ENCODE measurements at regions not wholly inside any gene's neighbourhood (a gene's known extent, or its start where the extent isn't known, plus 50 kb on each side); places are given as distances from the start of the nearest gene placed in this dataset.

DNA sequence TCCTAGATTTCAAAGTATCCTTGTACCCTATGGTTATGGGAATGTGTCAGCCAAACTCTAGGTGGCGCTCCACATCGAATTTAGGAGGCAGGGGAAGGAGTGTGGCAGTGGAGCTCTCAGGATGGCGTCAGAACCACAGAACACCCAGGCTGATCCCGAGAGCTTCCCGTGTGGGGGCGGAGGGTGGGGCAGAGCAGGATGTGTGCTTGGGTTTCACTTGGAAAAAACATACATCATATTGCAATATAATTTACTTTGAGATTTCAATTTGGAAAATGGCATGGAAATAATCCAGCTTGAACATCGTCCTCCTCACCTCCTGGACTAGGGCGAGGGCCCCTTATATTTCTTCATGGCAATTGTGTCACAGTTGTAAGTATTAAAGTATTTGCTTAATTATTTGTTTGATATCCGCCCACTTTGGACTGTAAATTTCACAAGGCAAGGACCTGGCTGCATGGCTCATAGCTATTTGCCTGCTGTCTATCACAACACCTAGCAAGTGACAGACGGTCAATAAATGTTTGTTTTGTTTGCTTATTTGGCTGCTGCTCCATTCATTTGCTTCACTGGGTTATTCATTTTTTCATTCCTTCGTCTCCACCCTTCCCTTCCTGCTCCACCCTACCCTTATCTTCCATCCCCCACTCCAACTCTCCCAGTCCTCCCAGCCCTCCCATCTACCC, 221.5 kb upstream of the HMGA2 start:
- H3K4me1 Mint-ChIP-seq: peaks cover 2% of the 10 kb centered on the region
- H3K9me3 Mint-ChIP-seq: no peaks in the 10 kb centered on the region
- H3K27me3 Mint-ChIP-seq: peaks cover 47% of the 10 kb centered on the region
- H3K4me3 Mint-ChIP-seq: no peak overlapping the region
- no peak overlapping the region for H3K27ac Mint-ChIP-seq
- H3K36me3 Mint-ChIP-seq: no peaks in the 10 kb centered on the region
- DNase-seq: peak; percentile 38

DNA sequence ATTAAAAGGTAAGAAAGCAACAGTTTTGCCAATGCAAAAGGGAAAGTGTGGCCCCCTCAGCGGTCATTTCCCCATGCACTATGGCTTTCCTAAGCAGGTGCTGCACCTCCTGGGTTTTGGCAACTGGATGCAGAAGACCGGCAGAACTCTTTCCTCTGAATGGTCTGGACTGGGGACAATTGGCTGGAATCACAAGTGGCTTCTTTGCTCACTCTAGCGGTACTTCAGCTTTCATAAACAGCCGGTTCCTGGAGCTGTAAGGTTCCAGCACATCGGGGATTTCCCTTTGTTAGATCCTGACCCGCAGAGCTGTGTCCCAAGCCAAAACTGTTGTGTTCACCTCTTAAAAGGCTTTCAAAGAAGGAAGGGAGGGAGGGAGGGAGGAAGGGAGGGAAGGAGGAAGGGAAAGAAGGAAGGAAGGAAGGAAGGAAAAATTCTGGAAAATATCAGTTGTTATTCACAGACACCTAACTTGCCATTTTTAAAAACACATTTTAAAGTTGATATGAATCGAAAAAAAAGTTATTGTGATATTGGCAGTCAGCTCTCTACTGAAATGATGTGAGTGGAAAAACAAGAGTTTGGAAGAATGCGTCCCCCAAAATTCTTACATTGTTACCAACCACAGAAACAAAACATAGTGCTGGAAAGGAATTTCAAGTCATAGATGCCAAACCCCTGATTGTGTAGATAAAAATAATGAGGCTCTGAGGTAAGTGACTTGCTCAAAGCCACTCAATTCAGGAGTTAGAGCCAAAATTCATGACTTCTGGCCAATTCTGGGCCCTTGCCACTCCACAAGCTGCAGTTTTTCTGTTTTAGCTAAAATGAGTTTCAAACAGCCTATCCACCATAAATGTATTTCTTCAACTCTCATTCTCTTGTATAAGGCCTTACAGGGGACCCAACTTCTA, 220.6 kb upstream of the HMGA2 start:
- no peak for DNase-seq
- Mint-ChIP-seq H3K4me1 (peaks cover 2% of the 10 kb centered on the region), H3K27me3 (peaks cover 43% of the 10 kb centered on the region), H3K36me3 (no peaks in the 10 kb centered on the region), H3K27ac (no peak overlapping the region), H3K4me3 (no peak overlapping the region), H3K9me3 (no peaks in the 10 kb centered on the region)

DNA sequence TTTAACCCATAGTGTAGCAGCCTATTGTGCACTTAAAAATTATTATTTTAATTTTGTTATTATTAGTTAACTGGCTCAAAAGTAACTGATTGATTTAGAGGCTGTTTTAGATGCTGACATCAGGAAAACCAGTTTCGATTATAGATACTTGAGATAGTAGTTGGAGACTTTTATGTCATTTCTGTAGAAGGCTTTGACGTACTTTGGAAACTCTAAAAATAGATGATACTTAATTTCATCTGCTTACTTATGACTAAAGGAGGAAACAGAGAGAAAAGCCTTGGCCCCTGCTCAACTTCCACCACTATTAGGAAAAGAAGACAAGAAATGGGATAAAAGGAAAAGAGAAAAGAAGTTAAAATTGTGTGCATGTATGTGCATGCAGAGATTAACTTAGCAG, 219.3 kb upstream of the HMGA2 start:
- no peak for DNase-seq
- Mint-ChIP-seq H3K36me3 (no peaks in the 10 kb centered on the region), H3K27ac (no peak overlapping the region), H3K4me1 (peaks cover 2% of the 10 kb centered on the region), H3K27me3 (peaks cover 44% of the 10 kb centered on the region), H3K4me3 (no peak overlapping the region), H3K9me3 (no peaks in the 10 kb centered on the region)

DNA sequence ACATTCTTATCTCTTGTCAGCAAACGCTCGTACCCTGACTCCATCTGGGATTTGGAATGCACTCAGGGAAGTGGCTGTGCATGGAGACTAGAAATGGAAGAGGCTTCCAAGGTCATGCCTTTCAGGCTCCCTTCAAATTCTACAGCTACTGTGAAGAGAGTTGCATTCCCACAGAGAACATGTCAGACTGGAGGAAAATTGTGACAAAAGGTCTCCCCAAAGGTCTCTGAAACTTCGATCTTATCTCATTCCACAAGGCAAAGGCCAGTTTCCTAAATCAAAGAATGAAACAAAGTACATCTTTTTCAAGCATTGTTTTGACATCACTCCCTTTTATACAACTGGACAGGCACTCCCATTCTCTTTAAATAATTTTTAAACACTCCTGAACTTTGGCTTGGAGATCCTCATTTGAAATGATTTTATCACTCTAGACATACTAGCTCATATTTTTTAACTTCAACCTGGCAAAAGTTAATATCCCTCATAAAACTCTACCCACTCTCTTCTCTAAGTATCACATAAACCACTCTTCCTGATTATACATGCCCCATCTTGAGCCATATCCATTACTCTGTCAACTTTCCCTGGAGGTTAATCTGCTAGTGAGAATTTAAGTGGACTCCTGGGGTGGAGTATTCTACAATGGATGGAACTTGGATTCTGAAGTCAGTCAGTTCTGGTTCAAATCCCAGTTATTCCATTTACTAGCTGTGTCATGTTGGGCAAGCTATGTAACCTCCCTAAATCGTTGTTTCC, 218.1 kb upstream of the HMGA2 start:
- H3K4me1 Mint-ChIP-seq: peaks cover 2% of the 10 kb centered on the region
- no peak overlapping the region for H3K27ac Mint-ChIP-seq
- H3K36me3 Mint-ChIP-seq: no peaks in the 10 kb centered on the region
- peaks cover 40% of the 10 kb centered on the region for H3K27me3 Mint-ChIP-seq
- no peak overlapping the region for H3K4me3 Mint-ChIP-seq
- no peak for DNase-seq
- H3K9me3 Mint-ChIP-seq: no peaks in the 10 kb centered on the region

DNA sequence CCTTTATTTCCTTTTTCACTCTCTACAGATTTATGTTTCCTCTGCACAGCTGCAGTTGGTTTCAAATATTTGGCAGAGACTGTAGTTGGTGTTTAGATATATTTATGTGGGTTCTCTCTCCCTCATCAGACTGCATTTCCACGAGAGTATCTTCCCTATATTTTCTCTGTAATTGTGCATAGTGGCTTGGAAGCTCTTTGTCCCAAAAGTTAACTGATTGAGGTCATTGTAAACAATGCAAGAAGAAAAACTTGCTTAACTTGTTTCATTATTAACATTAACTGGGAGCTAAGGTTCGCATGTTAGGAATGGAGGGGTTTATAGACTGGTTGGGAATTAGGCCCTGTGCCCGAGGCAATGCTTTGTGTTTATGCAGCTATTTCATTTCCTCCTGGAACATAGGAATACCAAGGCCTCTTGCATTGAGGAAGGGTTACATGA, 216.9 kb upstream of the HMGA2 start:
- Mint-ChIP-seq H3K4me3 (no peak overlapping the region), H3K27ac (no peak overlapping the region), H3K4me1 (peaks cover 2% of the 10 kb centered on the region), H3K27me3 (peaks cover 30% of the 10 kb centered on the region), H3K9me3 (no peaks in the 10 kb centered on the region), H3K36me3 (no peaks in the 10 kb centered on the region)
- DNase-seq: no peak

DNA sequence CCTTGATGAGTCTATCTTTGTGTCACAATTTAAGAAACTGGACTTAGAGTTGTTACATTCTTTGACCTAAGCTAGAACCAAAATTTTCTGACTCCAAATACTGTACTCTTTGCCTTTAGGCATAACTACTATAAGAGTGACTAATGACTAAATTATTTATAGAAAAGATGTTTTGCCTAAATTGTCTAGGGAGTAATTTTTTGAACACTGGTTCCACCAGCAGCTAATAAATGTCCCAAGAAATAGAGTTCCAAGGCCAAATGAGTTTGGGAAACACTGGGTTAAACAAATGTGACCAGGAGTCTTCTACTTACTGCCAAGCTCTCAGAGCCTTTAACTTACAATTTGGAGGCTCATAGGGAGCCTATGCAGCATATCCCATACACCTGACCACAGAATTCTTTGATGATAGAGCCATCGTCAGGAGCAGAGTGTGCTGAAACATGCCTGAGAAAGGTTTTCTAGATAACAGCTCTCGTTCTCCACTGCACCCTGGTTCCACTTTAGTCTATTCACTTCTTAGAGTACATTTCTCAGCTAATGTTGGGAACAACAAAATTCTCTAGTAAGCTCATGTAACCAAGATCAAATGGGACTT, 215.9 kb upstream of the HMGA2 start:
- Mint-ChIP-seq H3K27me3 (peaks cover 32% of the 10 kb centered on the region), H3K9me3 (no peaks in the 10 kb centered on the region), H3K4me1 (no peaks in the 10 kb centered on the region), H3K4me3 (no peak overlapping the region), H3K27ac (no peak overlapping the region), H3K36me3 (no peaks in the 10 kb centered on the region)
- DNase-seq: no peak

DNA sequence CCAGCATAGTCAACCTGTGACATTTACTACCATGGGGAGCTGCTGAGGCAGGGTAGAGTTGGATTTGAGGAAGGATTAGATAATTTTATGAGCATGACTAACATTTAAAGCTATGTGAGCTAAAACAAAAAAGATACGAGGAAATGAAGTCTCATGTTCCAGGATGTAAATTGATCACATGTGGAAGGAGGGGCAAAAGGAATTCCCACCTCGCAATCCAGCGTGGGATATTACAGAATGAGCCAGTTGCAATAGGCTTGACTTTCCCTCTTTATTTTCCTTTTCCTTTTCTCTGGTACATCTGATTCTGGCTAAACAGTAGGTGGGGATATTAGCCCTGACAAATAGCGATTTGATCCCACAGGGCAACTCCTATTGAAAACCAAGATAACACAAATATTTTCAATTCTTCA, 214.9 kb upstream of the HMGA2 start:
- Mint-ChIP-seq H3K36me3 (no peaks in the 10 kb centered on the region), H3K4me1 (no peaks in the 10 kb centered on the region), H3K27me3 (peaks cover 33% of the 10 kb centered on the region), H3K9me3 (no peaks in the 10 kb centered on the region), H3K27ac (no peak overlapping the region), H3K4me3 (no peak overlapping the region)
- DNase-seq: no peak

DNA sequence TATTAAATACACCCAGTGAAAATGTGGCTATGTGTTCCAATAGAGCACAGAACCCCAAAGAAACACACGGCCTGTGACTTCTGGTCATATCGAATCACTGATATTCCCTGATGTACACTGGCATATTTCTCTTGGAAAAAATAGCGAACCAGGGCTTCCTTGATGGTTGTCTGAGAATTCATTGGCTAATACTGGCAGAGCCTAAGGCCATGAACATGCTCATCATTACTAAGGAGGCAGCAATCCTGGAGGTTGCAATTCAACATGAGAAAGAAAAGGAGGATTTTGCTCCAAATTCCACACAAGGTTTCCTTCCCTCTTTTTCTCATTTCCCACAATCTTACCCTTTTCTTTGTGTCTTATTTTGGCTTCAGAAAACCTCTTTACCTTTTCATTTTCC, 212.9 kb upstream of the HMGA2 start:
- DNase-seq: no peak
- H3K36me3 Mint-ChIP-seq: peaks cover 2% of the 10 kb centered on the region
- H3K4me3 Mint-ChIP-seq: no peak overlapping the region
- peaks cover 5% of the 10 kb centered on the region for H3K9me3 Mint-ChIP-seq
- H3K4me1 Mint-ChIP-seq: no peaks in the 10 kb centered on the region
- no peak overlapping the region for H3K27ac Mint-ChIP-seq
- peaks cover 37% of the 10 kb centered on the region for H3K27me3 Mint-ChIP-seq

DNA sequence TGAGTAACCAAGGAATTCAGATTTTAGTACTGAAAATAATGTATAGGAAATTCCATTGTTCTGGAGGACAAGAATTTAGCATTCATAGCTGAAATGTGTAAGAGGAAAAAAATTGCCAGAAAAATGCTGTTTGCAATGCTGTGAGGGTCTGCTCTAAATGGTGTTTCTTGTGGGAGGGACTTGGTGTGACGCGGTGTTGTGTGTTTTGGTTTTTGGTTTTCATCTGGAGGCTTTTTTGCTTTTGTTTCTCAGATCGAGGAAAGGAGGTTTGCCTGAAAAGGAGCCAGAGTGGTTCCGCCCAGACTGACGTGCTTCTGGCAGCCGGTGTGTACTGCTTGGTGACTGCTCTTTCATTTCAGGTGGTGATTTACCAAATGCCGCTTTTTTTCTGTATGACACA, 211.8 kb upstream of the HMGA2 start:
- DNase-seq: no peak
- peaks cover 5% of the 10 kb centered on the region for H3K9me3 Mint-ChIP-seq
- H3K4me1 Mint-ChIP-seq: no peaks in the 10 kb centered on the region
- no peak overlapping the region for H3K27ac Mint-ChIP-seq
- peaks cover 42% of the 10 kb centered on the region for H3K27me3 Mint-ChIP-seq
- no peak overlapping the region for H3K4me3 Mint-ChIP-seq
- peaks cover 2% of the 10 kb centered on the region for H3K36me3 Mint-ChIP-seq

DNA sequence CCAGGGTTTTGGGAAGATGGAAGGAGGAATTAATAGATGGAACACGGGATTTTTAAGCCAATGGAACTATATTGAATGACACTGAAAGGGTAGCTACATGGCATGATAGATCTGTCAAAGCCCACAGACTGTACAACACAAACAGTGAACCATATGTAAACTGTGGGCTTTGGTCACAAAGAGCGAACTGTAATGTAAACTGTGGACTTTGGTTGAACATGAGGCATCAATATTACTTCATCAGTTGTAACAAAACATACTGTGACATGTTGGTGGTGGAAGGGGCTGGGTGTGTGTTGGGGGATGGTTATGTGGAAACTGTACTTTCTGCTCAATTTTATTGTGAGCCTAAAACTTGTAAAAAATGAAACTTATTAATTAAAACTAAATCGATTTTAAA, 210.6 kb upstream of the HMGA2 start:
- Mint-ChIP-seq H3K27ac (no peak overlapping the region), H3K27me3 (peaks cover 43% of the 10 kb centered on the region), H3K4me3 (no peak overlapping the region), H3K9me3 (peaks cover 5% of the 10 kb centered on the region), H3K4me1 (peaks cover 2% of the 10 kb centered on the region), H3K36me3 (peaks cover 2% of the 10 kb centered on the region)
- DNase-seq: no peak

DNA sequence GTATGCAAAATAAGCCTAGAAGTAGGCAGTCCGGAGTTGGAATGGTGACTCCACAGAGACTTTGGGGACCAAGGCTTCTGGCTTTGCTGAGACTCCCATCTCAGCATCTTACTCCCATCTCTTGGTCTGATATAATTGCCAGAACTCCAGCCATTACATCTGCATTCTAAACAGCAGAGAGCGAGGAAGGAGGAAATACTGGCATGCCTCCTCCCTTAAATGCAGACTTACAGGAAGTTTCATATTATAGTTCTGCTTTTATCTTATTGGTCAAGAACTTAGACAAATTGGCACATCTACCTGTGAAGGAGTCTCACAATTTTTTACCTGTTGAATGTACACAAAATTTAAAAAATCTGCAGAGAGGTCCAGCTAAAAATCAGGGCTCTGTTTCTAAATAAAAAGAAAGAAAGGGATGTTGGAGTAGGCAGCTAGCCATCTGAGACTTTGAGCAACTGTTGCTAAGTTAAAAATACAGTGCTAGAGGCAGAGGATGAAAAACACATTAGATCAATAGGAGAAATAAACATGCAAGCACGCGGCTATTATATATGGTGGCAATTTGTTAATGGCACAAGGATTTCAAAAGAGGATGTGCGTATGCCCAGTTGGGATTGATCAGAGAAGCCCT, 209.9 kb upstream of the HMGA2 start:
- peaks cover 42% of the 10 kb centered on the region for H3K27me3 Mint-ChIP-seq
- no peak for DNase-seq
- peaks cover 5% of the 10 kb centered on the region for H3K9me3 Mint-ChIP-seq
- no peak overlapping the region for H3K27ac Mint-ChIP-seq
- H3K36me3 Mint-ChIP-seq: peaks cover 2% of the 10 kb centered on the region
- H3K4me1 Mint-ChIP-seq: peaks cover 6% of the 10 kb centered on the region
- no peak overlapping the region for H3K4me3 Mint-ChIP-seq

DNA sequence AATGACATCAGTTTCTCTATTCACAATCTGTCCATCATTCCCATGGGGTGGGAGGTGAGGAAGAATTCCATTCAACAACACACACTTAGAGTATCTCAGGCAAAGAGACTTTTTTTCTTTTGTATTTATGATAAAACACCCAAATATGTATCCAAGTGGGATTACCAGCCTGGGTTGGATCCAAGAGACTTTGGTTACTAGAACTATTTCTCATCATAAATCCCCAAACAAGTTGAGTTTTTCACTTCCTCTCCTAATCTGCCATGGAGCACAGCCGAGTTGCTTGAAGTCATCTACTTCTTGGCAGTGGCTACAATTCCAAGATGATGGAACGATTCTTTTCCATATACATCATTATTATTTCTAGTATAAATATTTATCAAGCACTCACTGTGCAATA, 209.2 kb upstream of the HMGA2 start:
- Mint-ChIP-seq H3K36me3 (peaks cover 2% of the 10 kb centered on the region), H3K9me3 (peaks cover 5% of the 10 kb centered on the region), H3K4me1 (peaks cover 6% of the 10 kb centered on the region), H3K27ac (no peak overlapping the region), H3K27me3 (peaks cover 48% of the 10 kb centered on the region), H3K4me3 (no peak overlapping the region)
- DNase-seq: no peak

DNA sequence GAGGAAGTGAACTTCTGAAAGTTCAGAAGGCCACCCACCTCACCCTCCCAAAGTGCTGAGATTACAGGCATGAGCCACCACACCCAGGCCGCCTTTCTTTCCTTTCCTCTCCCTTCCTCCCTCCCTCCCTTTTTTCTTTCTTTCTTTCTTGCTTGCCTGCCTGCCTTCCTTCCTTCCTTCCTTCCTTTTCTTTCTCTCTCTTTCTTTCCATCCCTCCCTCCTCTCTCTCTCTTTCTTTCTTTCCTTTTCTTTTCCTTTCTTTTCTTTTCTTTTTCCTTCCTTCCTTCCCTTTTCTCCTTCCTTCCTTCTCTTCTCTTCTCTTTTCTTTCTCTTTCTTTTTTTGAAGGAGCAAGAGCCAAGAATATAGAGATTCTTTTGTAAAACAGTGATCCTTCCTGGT, 208.3 kb upstream of the HMGA2 start:
- Mint-ChIP-seq H3K4me1 (peaks cover 6% of the 10 kb centered on the region), H3K27ac (no peak overlapping the region), H3K4me3 (no peak overlapping the region), H3K36me3 (peaks cover 2% of the 10 kb centered on the region), H3K9me3 (peaks cover 5% of the 10 kb centered on the region), H3K27me3 (peaks cover 48% of the 10 kb centered on the region)
- DNase-seq: no peak

DNA sequence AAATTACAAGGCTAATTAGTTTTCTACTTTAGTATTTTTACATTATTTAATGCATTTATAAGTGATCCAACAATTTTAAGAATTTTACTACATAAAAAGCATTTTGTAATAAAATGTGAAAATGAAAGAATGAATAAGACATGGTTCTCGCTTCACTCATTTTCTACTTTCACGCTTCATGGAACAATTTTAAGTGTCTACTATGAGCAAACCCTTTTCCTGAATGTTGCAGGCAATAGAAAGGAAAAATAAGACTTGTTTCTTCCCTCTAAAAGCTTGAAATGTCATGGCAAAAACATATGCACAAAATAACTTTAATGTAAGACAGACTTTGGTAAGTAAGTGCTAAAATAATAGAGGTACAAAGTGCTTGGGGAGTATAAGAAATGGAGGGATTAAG, 205.7 kb upstream of the HMGA2 start:
- H3K27ac Mint-ChIP-seq: peak overlapping the region; percentile 50
- H3K36me3 Mint-ChIP-seq: peaks cover 2% of the 10 kb centered on the region
- no peak for DNase-seq
- H3K4me1 Mint-ChIP-seq: peaks cover 6% of the 10 kb centered on the region
- peaks cover 40% of the 10 kb centered on the region for H3K27me3 Mint-ChIP-seq
- no peak overlapping the region for H3K4me3 Mint-ChIP-seq
- H3K9me3 Mint-ChIP-seq: peaks cover 5% of the 10 kb centered on the region

All from activated naive CD8-positive, alpha-beta T cell treated with anti-CD3 and anti-CD28 coated beads for 36 hours (primary cell).